ENCODE measurements at regions not wholly inside any gene's neighbourhood (a gene's known extent, or its start where the extent isn't known, plus 50 kb on each side); places are given as distances from the start of the nearest gene placed in this dataset.

GRCh38 chr6:41430875-41431274, 95.5 kb downstream of the NCR2 start:
- ChIA-PET CTCF (no interaction called here), POLR2A (interaction anchor here (1.2 kb wide), 1 partner anchor 77 kb away, joined by 4 read pairs; no protein-coding TSS in a partner anchor)
- ATAC-seq (ENCODE audit: low read depth) (no peak), DNase-seq (no peak)
- Mint-ChIP-seq H3K27ac (no peak overlapping the region), H3K4me1 (peaks cover 13% of the 10 kb centered on the region), H3K36me3 (ENCODE audit: low read depth) (no peaks in the 10 kb centered on the region), H3K9me3 (no peaks in the 10 kb centered on the region), H3K4me3 (no peak overlapping the region), H3K27me3 (peaks cover 3% of the 10 kb centered on the region)
- intact Hi-C loops (cut with micrococcal nuclease), result no loop called here
- TF ChIP-seq, protein P1, sequence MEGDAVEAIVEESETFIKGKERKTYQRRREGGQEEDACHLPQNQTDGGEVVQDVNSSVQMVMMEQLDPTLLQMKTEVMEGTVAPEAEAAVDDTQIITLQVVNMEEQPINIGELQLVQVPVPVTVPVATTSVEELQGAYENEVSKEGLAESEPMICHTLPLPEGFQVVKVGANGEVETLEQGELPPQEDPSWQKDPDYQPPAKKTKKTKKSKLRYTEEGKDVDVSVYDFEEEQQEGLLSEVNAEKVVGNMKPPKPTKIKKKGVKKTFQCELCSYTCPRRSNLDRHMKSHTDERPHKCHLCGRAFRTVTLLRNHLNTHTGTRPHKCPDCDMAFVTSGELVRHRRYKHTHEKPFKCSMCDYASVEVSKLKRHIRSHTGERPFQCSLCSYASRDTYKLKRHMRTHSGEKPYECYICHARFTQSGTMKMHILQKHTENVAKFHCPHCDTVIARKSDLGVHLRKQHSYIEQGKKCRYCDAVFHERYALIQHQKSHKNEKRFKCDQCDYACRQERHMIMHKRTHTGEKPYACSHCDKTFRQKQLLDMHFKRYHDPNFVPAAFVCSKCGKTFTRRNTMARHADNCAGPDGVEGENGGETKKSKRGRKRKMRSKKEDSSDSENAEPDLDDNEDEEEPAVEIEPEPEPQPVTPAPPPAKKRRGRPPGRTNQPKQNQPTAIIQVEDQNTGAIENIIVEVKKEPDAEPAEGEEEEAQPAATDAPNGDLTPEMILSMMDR (IDR thresholded peaks at IDR 0.05), result no peak

- Mint-ChIP-seq H3K27ac (no peak overlapping the region), H3K9me3 (no peaks in the 10 kb centered on the region), H3K4me1 (peaks cover 13% of the 10 kb centered on the region), H3K27me3 (peaks cover 3% of the 10 kb centered on the region), H3K4me3 (no peak overlapping the region), H3K36me3 (ENCODE audit: low read depth) (no peaks in the 10 kb centered on the region)
- ATAC-seq (ENCODE audit: low read depth) (no peak), DNase-seq (no peak)
- intact Hi-C loops (cut with micrococcal nuclease), result no loop called here
- TF ChIP-seq, protein P1 (IDR thresholded peaks at IDR 0.05), result no peak
- ChIA-PET POLR2A (interaction anchor here (0.7 kb wide), 1 partner anchor 302 kb away, joined by 5 read pairs; no protein-coding TSS in a partner anchor), CTCF (no interaction called here)
These were observed 96.9 kb downstream of the NCR2 start for GRCh38 chr6:41432280-41432679.

- H3K9me3 Mint-ChIP-seq, result no peaks in the 10 kb centered on the region
- no peaks in the 10 kb centered on the region for H3K36me3 Mint-ChIP-seq (ENCODE audit: low read depth)
- H3K27ac Mint-ChIP-seq, result no peak overlapping the region
- no peak for ATAC-seq (ENCODE audit: low read depth)
- TF ChIP-seq, protein P1 (IDR thresholded peaks at IDR 0.05), result no peak
- no peak overlapping the region for H3K4me3 Mint-ChIP-seq
- CTCF ChIA-PET, result no interaction called here
- POLR2A ChIA-PET, result no interaction called here
- peaks cover 11% of the 10 kb centered on the region for H3K4me1 Mint-ChIP-seq
- no peak for DNase-seq
- intact Hi-C loops (cut with micrococcal nuclease), result no loop called here
- H3K27me3 Mint-ChIP-seq, result peaks cover 5% of the 10 kb centered on the region
These were observed 99.5 kb downstream of the NCR2 start for GRCh38 chr6:41434803-41435481.

DNA sequence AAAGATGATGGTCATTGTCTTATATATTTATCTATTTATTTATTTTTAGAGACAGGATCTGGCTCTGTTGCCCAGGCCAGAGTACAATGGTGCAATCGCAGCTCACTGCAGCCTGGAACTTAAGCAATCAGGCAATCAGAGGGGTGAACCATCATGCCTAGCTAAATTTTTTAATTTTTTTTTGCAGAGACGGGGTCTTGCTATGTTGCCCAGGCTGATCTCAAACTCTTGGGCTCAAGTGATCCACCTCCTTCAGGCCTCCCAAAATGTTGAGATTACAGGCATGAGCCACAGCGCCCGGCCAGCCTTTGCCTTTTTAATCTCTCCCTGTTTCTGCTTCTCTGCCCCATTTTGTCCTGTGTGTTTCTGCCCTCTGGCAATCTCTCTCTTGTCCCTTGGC, 102.2 kb downstream of the NCR2 start:
- CTCF ChIA-PET, result no interaction called here
- DNase-seq, result no peak
- Mint-ChIP-seq H3K4me3 (no peak overlapping the region), H3K27ac (no peak overlapping the region), H3K36me3 (ENCODE audit: low read depth) (no peaks in the 10 kb centered on the region), H3K9me3 (no peaks in the 10 kb centered on the region), H3K27me3 (peaks cover 3% of the 10 kb centered on the region), H3K4me1 (peaks cover 36% of the 10 kb centered on the region)
- POLR2A ChIA-PET, result no interaction called here
- intact Hi-C loops (cut with micrococcal nuclease), result no loop called here
- no peak for ATAC-seq (ENCODE audit: low read depth)
- TF ChIP-seq, protein P1 (IDR thresholded peaks at IDR 0.05), result no peak

DNA sequence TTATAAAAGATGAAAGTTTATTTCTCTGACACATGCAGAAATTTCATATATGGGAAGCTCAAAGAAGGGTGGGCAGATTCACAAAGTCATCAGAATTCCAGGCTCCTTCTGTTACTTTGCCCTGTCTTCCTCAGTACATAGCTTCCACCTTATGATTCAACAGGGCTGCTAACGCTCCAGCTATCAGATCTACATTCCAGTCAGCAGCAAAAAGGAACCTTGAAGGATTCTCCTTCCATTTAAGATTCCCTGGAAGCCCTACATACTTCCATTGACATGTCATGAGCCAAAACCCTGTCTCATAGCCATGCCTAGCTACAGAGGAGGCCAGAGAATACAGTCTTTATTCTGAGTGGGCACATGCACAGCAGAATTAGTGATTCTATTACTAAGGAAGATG, 103.3 kb downstream of the NCR2 start:
- TF ChIP-seq, protein P1 (IDR thresholded peaks at IDR 0.05), result no peak
- ChIA-PET CTCF (no interaction called here), POLR2A (interaction anchor here (0.6 to 1.7 kb wide), 3 partner anchors 31 to 285 kb away, joined by 3 to 4 read pairs (median 3); no protein-coding TSS in a partner anchor)
- ATAC-seq (ENCODE audit: low read depth) (no peak), DNase-seq (no peak)
- no peaks in the 10 kb centered on the region for H3K9me3 Mint-ChIP-seq
- H3K4me3 Mint-ChIP-seq, result no peak overlapping the region
- peaks cover 6% of the 10 kb centered on the region for H3K27me3 Mint-ChIP-seq
- no peak overlapping the region for H3K27ac Mint-ChIP-seq
- H3K36me3 Mint-ChIP-seq (ENCODE audit: low read depth), result no peaks in the 10 kb centered on the region
- H3K4me1 Mint-ChIP-seq, result peaks cover 42% of the 10 kb centered on the region
- intact Hi-C loops (cut with micrococcal nuclease), result no loop called here
